ENCODE measurements at regions not wholly inside any gene's neighbourhood (a gene's known extent, or its start where the extent isn't known, plus 50 kb on each side); places are given as distances from the start of the nearest gene placed in this dataset.

- Histone ChIP-seq H3K27ac (no peak overlapping the region), H3K4me1 (no peaks in the 10 kb centered on the region), H3K36me3 (no peaks in the 10 kb centered on the region), H3K4me3 (no peak overlapping the region), H3K27me3 (no peaks in the 10 kb centered on the region), H3K9me3 (no peaks in the 10 kb centered on the region)
- no peak for DNase-seq (ENCODE audit: low spot score)
- TF ChIP-seq, protein P1, sequence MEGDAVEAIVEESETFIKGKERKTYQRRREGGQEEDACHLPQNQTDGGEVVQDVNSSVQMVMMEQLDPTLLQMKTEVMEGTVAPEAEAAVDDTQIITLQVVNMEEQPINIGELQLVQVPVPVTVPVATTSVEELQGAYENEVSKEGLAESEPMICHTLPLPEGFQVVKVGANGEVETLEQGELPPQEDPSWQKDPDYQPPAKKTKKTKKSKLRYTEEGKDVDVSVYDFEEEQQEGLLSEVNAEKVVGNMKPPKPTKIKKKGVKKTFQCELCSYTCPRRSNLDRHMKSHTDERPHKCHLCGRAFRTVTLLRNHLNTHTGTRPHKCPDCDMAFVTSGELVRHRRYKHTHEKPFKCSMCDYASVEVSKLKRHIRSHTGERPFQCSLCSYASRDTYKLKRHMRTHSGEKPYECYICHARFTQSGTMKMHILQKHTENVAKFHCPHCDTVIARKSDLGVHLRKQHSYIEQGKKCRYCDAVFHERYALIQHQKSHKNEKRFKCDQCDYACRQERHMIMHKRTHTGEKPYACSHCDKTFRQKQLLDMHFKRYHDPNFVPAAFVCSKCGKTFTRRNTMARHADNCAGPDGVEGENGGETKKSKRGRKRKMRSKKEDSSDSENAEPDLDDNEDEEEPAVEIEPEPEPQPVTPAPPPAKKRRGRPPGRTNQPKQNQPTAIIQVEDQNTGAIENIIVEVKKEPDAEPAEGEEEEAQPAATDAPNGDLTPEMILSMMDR (IDR thresholded peaks at IDR 0.05): no peak
Measured at GRCh38 chr3:36297195-36297594, 83.1 kb upstream of the STAC start.

DNA sequence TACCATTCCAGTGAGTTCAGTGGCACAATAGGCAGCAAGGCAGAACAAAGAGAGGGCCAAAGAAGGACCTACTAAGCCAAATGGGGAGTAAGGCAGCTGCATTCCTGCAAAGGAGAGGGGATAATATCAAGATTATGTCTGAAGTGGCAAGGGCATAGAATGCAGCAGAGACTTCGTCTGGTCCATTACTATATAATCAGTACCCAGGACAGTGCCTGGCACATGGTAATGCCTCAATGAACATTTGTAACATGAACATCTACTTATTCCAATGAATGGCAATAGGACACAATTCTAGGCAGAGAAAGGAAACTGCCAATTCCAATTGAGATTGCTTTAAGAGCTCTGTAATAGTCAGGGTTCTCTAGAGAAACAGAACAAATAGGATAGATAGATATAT is 82.1 kb upstream of the STAC start:
- no peaks in the 10 kb centered on the region for H3K36me3 ChIP-seq
- DNase-seq (ENCODE audit: low spot score): no peak
- TF ChIP-seq, protein P1 (IDR thresholded peaks at IDR 0.05): no peak

DNA sequence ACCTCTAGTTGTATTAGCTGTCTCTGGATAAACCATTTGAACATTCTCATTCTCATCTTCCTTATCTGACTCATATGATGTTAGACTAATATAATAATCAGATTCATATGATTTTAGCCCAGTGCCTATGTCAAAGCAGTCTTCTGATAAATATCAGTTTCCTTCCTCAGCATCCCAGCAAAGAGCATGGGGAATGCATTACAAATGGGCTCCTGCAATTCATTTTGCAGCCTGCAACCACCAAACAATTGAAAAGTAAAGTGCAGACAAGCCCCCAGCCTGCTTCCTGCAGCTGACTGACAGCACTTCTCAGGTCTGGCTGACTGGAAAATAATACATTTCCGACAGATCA is 78.2 kb upstream of the STAC start:
- Histone ChIP-seq H3K4me1 (no peaks in the 10 kb centered on the region), H3K9me3 (no peaks in the 10 kb centered on the region), H3K36me3 (no peaks in the 10 kb centered on the region), H3K27me3 (no peaks in the 10 kb centered on the region), H3K4me3 (no peak overlapping the region), H3K27ac (no peak overlapping the region)
- DNase-seq (ENCODE audit: low spot score): no peak
- TF ChIP-seq, protein P1 (IDR thresholded peaks at IDR 0.05): no peak

More for the DNA sequence above, 82.1 kb upstream of the STAC start:
- no peaks in the 10 kb centered on the region for H3K9me3 ChIP-seq
- no peaks in the 10 kb centered on the region for H3K4me1 ChIP-seq
- H3K4me3 ChIP-seq: no peak overlapping the region
- no peaks in the 10 kb centered on the region for H3K27me3 ChIP-seq
- H3K27ac ChIP-seq: no peak overlapping the region

GRCh38 chr3:36302626-36303025 is 77.7 kb upstream of the STAC start:
- TF ChIP-seq, protein P1 (IDR thresholded peaks at IDR 0.05): no peak
- Histone ChIP-seq H3K4me1 (no peaks in the 10 kb centered on the region), H3K27ac (no peak overlapping the region), H3K36me3 (no peaks in the 10 kb centered on the region), H3K4me3 (no peak overlapping the region), H3K27me3 (no peaks in the 10 kb centered on the region), H3K9me3 (no peaks in the 10 kb centered on the region)
- DNase-seq (ENCODE audit: low spot score): no peak

GRCh38 chr3:36303286-36303685 is 77.0 kb upstream of the STAC start:
- Histone ChIP-seq H3K9me3 (no peaks in the 10 kb centered on the region), H3K27me3 (no peaks in the 10 kb centered on the region), H3K4me1 (no peaks in the 10 kb centered on the region), H3K36me3 (no peaks in the 10 kb centered on the region), H3K4me3 (no peak overlapping the region), H3K27ac (no peak overlapping the region)
- DNase-seq (ENCODE audit: low spot score): no peak
- TF ChIP-seq, protein P1 (IDR thresholded peaks at IDR 0.05): no peak

- Histone ChIP-seq H3K27me3 (no peaks in the 10 kb centered on the region), H3K36me3 (no peaks in the 10 kb centered on the region), H3K4me3 (no peak overlapping the region), H3K27ac (no peak overlapping the region), H3K9me3 (no peaks in the 10 kb centered on the region), H3K4me1 (no peaks in the 10 kb centered on the region)
- no peak for DNase-seq (ENCODE audit: low spot score)
- TF ChIP-seq, protein P1 (IDR thresholded peaks at IDR 0.05): no peak
Measured at GRCh38 chr3:36305929-36306520, 74.3 kb upstream of the STAC start.

All from right atrium auricular region (tissue), 2 donors.